ENCODE measurements at regions not wholly inside any gene's neighbourhood (a gene's known extent, or its start where the extent isn't known, plus 50 kb on each side); places are given as distances from the start of the nearest gene placed in this dataset.

GRCh38 chr6:92433911-92434310 is 985.4 kb downstream of the EPHA7 start:
- TF ChIP-seq POLR2A (IDR thresholded peaks at IDR 0.05) (no peak), POLR2AphosphoS5 (IDR thresholded peaks at IDR 0.05; ENCODE audit: insufficient read depth in 1 of 2, low read depth in 1 of 2) (no peak)
- TF ChIP-seq, protein P1, sequence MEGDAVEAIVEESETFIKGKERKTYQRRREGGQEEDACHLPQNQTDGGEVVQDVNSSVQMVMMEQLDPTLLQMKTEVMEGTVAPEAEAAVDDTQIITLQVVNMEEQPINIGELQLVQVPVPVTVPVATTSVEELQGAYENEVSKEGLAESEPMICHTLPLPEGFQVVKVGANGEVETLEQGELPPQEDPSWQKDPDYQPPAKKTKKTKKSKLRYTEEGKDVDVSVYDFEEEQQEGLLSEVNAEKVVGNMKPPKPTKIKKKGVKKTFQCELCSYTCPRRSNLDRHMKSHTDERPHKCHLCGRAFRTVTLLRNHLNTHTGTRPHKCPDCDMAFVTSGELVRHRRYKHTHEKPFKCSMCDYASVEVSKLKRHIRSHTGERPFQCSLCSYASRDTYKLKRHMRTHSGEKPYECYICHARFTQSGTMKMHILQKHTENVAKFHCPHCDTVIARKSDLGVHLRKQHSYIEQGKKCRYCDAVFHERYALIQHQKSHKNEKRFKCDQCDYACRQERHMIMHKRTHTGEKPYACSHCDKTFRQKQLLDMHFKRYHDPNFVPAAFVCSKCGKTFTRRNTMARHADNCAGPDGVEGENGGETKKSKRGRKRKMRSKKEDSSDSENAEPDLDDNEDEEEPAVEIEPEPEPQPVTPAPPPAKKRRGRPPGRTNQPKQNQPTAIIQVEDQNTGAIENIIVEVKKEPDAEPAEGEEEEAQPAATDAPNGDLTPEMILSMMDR (IDR thresholded peaks at IDR 0.05), result no peak
